K562 (cell line): ENCODE measurements at regions not wholly inside any gene's neighbourhood (a gene's known extent, or its start where the extent isn't known, plus 50 kb on each side); places are given as distances from the start of the nearest gene placed in this dataset.

ENCODE experiments used
- ATAC-seq: fragments of 200-7000 bp; cut with Tn5 transposase; 3 replicates; pipeline ENCODE4 v1.9.1; 2020; ENCODE audit warnings: moderate library complexity
- BruUV-seq: library from RNA; stranded (reverse); fragments of 400-500 nt; replicated peaks from 2 replicates; lab custom pipeline; 2021; lab: Mats Ljungman, UMichigan
- CTCF ChIA-PET: fragments of 300-600 bp; formaldehyde crosslinking; extraction: SDS; loops from one replicate; lab custom pipeline; 2021; ENCODE audit warnings: low intra/inter-chr PET ratio; lab: Yijun Ruan, JAX
- POLR2A ChIA-PET: fragments of 300-600, 350-650 bp; sonication (Branson Sonifier 250); formaldehyde crosslinking; extraction: SDS; loops from one replicate; lab custom pipeline; 2021; ENCODE audit warnings: antibody characterized with exemption, inconsistent platforms; lab: Yijun Ruan, JAX
- DNase-seq, 4 experiments: peaks; one replicate each; pipeline versions ENCODE4 v3.0.0 to v3.0.0-alpha.2; 2011 to 2018; ENCODE audit warnings: low spot score in 3 of 4, mixed read lengths in 3 of 4; ENCODE audit errors: extremely low read depth in 1 of 4
- FAIRE-seq: peaks from 2 replicates; lab custom pipeline; 2011; peaks lifted over from hg19 to GRCh38; lab: Jason Lieb, UNC
- H2AFZ ChIP-seq: 2 replicates; pipeline ENCODE4 v1.6.0; 2011; ENCODE audit warnings: low read depth, low read length, control low read depth, inconsistent platforms
- H3K27ac ChIP-seq: fragments of 200-600 bp; 3 replicates; pipeline ENCODE4 v1.8.0; 2011; ENCODE audit warnings: low read depth, mild to moderate bottlenecking, control low read depth, inconsistent platforms, low read length, moderate library complexity, mixed read lengths; ENCODE audit errors: extremely low read depth
- H3K27me3 ChIP-seq, 2 experiments: fragments of 300-600 bp in 1 of 2; 2 replicates in 1 of 2; 3 replicates in 1 of 2; pipeline versions ENCODE4 v1.6.0 to v1.8.0; 2011; ENCODE audit warnings: inconsistent platforms in 2 of 2, low read length in 2 of 2, mild to moderate bottlenecking in 1 of 2, mixed read lengths in 1 of 2, moderate library complexity in 1 of 2; ENCODE audit not compliant: control insufficient read depth in 2 of 2, insufficient read depth in 2 of 2
- H3K36me3 ChIP-seq: fragments of 300-600 bp; 3 replicates; pipeline ENCODE4 v1.8.0; 2011; ENCODE audit warnings: mild to moderate bottlenecking, low read length, inconsistent platforms; ENCODE audit not compliant: control insufficient read depth, insufficient read depth
- H3K4me1 ChIP-seq, 2 experiments: fragments of 200-600 bp in 1 of 2; replicated peaks in 1 of 2; 2 replicates in 1 of 2; 3 replicates in 1 of 2; pipeline versions ENCODE4 v1.5.1 to v1.8.0; 2011; ENCODE audit warnings: inconsistent platforms in 2 of 2, low read length in 2 of 2, mild to moderate bottlenecking in 1 of 2, mixed read lengths in 1 of 2, moderate library complexity in 1 of 2; ENCODE audit not compliant: control insufficient read depth in 2 of 2, insufficient read depth in 2 of 2
- H3K4me2 ChIP-seq: 2 replicates; pipeline ENCODE4 v1.6.1; 2011; ENCODE audit warnings: low read length, control low read depth, inconsistent platforms, mixed read lengths; ENCODE audit not compliant: insufficient read depth
- H3K4me3 ChIP-seq: fragments of 200-600 bp; sonication (generic), shearing (Covaris generic); 2 replicates; pipeline ENCODE4 v1.5.1; 2016; ENCODE audit warnings: control low read depth, inconsistent platforms
- H3K79me2 ChIP-seq: fragments of 200-600 bp; 3 replicates; pipeline ENCODE4 v1.8.0; 2011; ENCODE audit warnings: low read length, inconsistent platforms; ENCODE audit not compliant: control insufficient read depth, insufficient read depth
- H3K9ac ChIP-seq, 2 experiments: 2 replicates each; pipeline versions ENCODE4 v1.6.0 to v1.6.1; 2011; ENCODE audit warnings: low read depth in 2 of 2, low read length in 2 of 2, control low read depth in 1 of 2, inconsistent platforms in 1 of 2, mild to moderate bottlenecking in 1 of 2, mixed read lengths in 1 of 2; ENCODE audit not compliant: insufficient read depth in 1 of 2
- H3K9me1 ChIP-seq: one replicate; pipeline ENCODE4 v1.6.0; 2011; ENCODE audit warnings: inconsistent platforms, mild to moderate bottlenecking, low read length, moderate library complexity; ENCODE audit not compliant: control insufficient read depth, insufficient read depth
- H3K9me3 ChIP-seq: replicated peaks from 2 replicates; pipeline ENCODE4 v1.5.1; 2011; ENCODE audit warnings: low read depth, low read length, inconsistent platforms; ENCODE audit not compliant: control insufficient read depth, insufficient read depth
- H4K20me1 ChIP-seq: replicated peaks from 2 replicates; pipeline ENCODE4 v1.6.1; 2011; ENCODE audit warnings: low read length, inconsistent platforms, mixed read lengths; ENCODE audit not compliant: control insufficient read depth, insufficient read depth
- E2F8 ChIP-seq: fragments of 450-650 bp; IDR thresholded peaks from 2 replicates; pipeline ENCODE4 v1.7.1; 2018; ENCODE audit warnings: mild to moderate bottlenecking, low read depth; ENCODE audit not compliant: partially characterized antibody
- ESRRB ChIP-seq: fragments of 250-450 bp; sonication (Bioruptor Pico); IDR thresholded peaks from 2 replicates; pipeline ENCODE4 v1.5.0; 2020; ENCODE audit warnings: mild to moderate bottlenecking, moderate library complexity, borderline replicate concordance
- GATAD2A ChIP-seq: fragments of 450-650 bp; IDR thresholded peaks from 2 replicates; pipeline ENCODE4 v1.6.1; 2017
- GTF2B ChIP-seq: IDR thresholded peaks from 2 replicates; pipeline ENCODE4 v1.6.1; 2011; ENCODE audit not compliant: insufficient read length; ENCODE audit errors: extremely low read depth
- KAT8 ChIP-seq: fragments of 450-650 bp; IDR thresholded peaks from 2 replicates; pipeline ENCODE4 v1.6.1; 2016; ENCODE audit warnings: low read depth, mild to moderate bottlenecking
- KLF13 ChIP-seq: fragments of 450-650 bp; IDR thresholded peaks from 2 replicates; pipeline ENCODE4 v1.6.1; 2016; ENCODE audit warnings: missing genetic modification characterization, low read depth, mild to moderate bottlenecking, missing compliant biosample characterization, moderate library complexity, borderline replicate concordance
- MEF2A ChIP-seq: IDR thresholded peaks from 2 replicates; pipeline ENCODE4 v1.6.1; 2011; ENCODE audit warnings: low read depth, mild to moderate bottlenecking, low read length, moderate library complexity; ENCODE audit not compliant: control insufficient read depth
- PTBP1 ChIP-seq: fragments of 200-400 bp; formaldehyde crosslinking; IDR thresholded peaks from 2 replicates; pipeline ENCODE4 v1.6.1; 2017; ENCODE audit warnings: low read depth, low read length
- ZBTB17 ChIP-seq: fragments of 450-650 bp; formaldehyde crosslinking; IDR thresholded peaks from 2 replicates; pipeline ENCODE4 v1.4.0; 2020; ENCODE audit warnings: mild to moderate bottlenecking
- WGBS: fragments of 100-300 bp; shearing (Covaris generic); methylation state at CpG from one replicate; pipeline ENCODE4 v1.1.6; 2016; ENCODE audit warnings: low coverage, mixed read lengths; ENCODE audit not compliant: insufficient coverage; ENCODE audit errors: missing lambda C conversion rate; 5-methylcytosine and 5-hydroxymethylcytosine counted together
- in situ Hi-C: fragments of 300-500 bp; cut with MboI; formaldehyde crosslinking; loops from 4 replicates; pipeline ENCODE4 v1.15.0; 2018; ENCODE audit warnings: inconsistent platforms, mixed read lengths
- intact Hi-C: fragments of 100-400 bp; cut with micrococcal nuclease; formaldehyde crosslinking; loops from 2 replicates; pipeline ENCODE4 v1.14.2; 2022
- TF ChIP-seq, protein P1 (sequence below): sonication (generic); formaldehyde crosslinking; IDR thresholded peaks from 2 replicates; pipeline ENCODE4 v1.8.1; 2023; ENCODE audit warnings: mild to moderate bottlenecking, missing genetic modification reagents
- TF ChIP-seq, protein P2 (sequence below): sonication (generic); formaldehyde crosslinking; IDR thresholded peaks from 2 replicates; pipeline ENCODE4 v1.8.0; 2023; ENCODE audit warnings: mild to moderate bottlenecking, missing genetic modification reagents

DNA sequence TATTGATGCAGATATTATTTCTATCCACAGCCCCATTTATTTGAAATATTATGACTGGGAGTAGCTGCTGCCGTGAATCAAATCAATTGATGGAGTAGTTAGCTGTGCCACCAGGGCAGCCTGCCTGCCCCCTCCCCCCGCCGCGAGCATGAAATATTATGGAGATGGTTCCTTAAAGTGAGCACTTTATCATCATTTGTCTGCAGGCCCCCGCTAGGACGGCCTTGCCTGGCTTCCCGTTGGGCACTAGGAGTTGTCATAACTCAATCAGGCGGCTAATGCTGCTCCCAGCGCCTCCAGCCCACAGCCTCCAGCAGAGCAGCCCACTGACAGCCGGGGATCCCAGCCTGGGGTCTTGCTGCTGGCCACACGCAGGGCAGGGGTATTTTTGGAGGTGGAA lies 173.9 kb downstream of the SALL1 start (continued):
- TF ChIP-seq KLF13 (tag) (no peak), KAT8 (no peak), ZBTB17 (CRISPR knock-in tag) (no peak), MEF2A (no peak)

- BruUV-seq, result no TSS peak
- Histone ChIP-seq H2AFZ (no peak overlapping the region), H3K9me1 (no peaks in the 10 kb centered on the region), H3K9ac (no peak overlapping the region), H3K4me3 (no peak overlapping the region), H4K20me1 (no peaks in the 10 kb centered on the region), H3K27ac (no peak overlapping the region), H3K9me3 (no peaks in the 10 kb centered on the region), H3K79me2 (no peaks in the 10 kb centered on the region), H3K4me1 (no peaks in the 10 kb centered on the region), H3K27me3 (peaks cover 0 to 5% of the 10 kb centered on the region in 2 experiments; a peak in 2 of 5 replicates), H3K36me3 (no peaks in the 10 kb centered on the region), H3K4me2 (no peak overlapping the region)
- intact Hi-C loops, result no loop called here
- CTCF ChIA-PET, result no interaction called here
- in situ Hi-C loops, result no loop called here
- no peak for FAIRE-seq
- 2% methylated on average over 6 of the region's 6 CpGs for WGBS
- ATAC-seq, result no peak
- POLR2A ChIA-PET, result no interaction called here
- no peak for DNase-seq
- TF ChIP-seq GTF2B (no peak), GATAD2A (no peak), PTBP1 (no peak), E2F8 (no peak), ESRRB (no peak)
- TF ChIP-seq, protein P1, sequence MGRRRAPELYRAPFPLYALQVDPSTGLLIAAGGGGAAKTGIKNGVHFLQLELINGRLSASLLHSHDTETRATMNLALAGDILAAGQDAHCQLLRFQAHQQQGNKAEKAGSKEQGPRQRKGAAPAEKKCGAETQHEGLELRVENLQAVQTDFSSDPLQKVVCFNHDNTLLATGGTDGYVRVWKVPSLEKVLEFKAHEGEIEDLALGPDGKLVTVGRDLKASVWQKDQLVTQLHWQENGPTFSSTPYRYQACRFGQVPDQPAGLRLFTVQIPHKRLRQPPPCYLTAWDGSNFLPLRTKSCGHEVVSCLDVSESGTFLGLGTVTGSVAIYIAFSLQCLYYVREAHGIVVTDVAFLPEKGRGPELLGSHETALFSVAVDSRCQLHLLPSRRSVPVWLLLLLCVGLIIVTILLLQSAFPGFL, result no peak
- TF ChIP-seq, protein P2, sequence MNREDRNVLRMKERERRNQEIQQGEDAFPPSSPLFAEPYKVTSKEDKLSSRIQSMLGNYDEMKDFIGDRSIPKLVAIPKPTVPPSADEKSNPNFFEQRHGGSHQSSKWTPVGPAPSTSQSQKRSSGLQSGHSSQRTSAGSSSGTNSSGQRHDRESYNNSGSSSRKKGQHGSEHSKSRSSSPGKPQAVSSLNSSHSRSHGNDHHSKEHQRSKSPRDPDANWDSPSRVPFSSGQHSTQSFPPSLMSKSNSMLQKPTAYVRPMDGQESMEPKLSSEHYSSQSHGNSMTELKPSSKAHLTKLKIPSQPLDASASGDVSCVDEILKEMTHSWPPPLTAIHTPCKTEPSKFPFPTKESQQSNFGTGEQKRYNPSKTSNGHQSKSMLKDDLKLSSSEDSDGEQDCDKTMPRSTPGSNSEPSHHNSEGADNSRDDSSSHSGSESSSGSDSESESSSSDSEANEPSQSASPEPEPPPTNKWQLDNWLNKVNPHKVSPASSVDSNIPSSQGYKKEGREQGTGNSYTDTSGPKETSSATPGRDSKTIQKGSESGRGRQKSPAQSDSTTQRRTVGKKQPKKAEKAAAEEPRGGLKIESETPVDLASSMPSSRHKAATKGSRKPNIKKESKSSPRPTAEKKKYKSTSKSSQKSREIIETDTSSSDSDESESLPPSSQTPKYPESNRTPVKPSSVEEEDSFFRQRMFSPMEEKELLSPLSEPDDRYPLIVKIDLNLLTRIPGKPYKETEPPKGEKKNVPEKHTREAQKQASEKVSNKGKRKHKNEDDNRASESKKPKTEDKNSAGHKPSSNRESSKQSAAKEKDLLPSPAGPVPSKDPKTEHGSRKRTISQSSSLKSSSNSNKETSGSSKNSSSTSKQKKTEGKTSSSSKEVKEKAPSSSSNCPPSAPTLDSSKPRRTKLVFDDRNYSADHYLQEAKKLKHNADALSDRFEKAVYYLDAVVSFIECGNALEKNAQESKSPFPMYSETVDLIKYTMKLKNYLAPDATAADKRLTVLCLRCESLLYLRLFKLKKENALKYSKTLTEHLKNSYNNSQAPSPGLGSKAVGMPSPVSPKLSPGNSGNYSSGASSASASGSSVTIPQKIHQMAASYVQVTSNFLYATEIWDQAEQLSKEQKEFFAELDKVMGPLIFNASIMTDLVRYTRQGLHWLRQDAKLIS (CRISPR knock-in tag), result no peak
Measured at GRCh38 chr16:50974438-50975036, 176.5 kb downstream of the SALL1 start.
